Panc1 (cell line): ENCODE measurements at regions not wholly inside any gene's neighbourhood (a gene's known extent, or its start where the extent isn't known, plus 50 kb on each side); places are given as distances from the start of the nearest gene placed in this dataset.

Source experiments
- POLR2AphosphoS5 ChIP-seq: IDR thresholded peaks from 2 replicates; pipeline ENCODE4 v1.6.1; 2012; ENCODE audit warnings: mild to moderate bottlenecking, low read depth, low read length, moderate library complexity
- TF ChIP-seq, protein P1 (sequence below): fragments of 450-650 bp; IDR thresholded peaks from 2 replicates; pipeline ENCODE4 v1.5.1; 2017; ENCODE audit warnings: mild to moderate bottlenecking
- TF ChIP-seq, protein P2 (sequence below), 2 experiments: IDR thresholded peaks; 2 replicates each; pipeline ENCODE4 v1.6.1; 2011 to 2012; ENCODE audit warnings: low read depth in 2 of 2, control low read depth in 1 of 2, low read length in 1 of 2, mild to moderate bottlenecking in 1 of 2, moderate library complexity in 1 of 2; ENCODE audit not compliant: insufficient read depth in 1 of 2

DNA sequence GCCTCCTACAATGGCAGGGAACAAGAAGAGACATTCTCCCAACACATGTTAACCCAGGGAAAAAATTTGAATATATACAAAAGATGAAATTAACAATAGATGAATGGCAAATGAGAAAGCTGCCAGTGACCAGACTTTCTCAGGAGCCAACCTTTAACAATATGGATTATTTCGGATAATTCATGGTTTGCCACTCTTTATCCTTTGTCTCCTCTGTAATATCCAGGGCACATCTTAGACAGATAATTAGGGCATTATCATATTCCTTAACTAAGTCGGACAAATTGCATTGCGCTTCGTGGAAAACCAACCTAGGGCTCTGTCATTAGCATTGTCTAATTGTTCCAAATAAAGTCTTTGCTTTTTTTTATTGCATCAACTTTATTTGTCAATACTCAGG is 97.3 kb downstream of the CDCA7 start:
- TF ChIP-seq, protein P1, sequence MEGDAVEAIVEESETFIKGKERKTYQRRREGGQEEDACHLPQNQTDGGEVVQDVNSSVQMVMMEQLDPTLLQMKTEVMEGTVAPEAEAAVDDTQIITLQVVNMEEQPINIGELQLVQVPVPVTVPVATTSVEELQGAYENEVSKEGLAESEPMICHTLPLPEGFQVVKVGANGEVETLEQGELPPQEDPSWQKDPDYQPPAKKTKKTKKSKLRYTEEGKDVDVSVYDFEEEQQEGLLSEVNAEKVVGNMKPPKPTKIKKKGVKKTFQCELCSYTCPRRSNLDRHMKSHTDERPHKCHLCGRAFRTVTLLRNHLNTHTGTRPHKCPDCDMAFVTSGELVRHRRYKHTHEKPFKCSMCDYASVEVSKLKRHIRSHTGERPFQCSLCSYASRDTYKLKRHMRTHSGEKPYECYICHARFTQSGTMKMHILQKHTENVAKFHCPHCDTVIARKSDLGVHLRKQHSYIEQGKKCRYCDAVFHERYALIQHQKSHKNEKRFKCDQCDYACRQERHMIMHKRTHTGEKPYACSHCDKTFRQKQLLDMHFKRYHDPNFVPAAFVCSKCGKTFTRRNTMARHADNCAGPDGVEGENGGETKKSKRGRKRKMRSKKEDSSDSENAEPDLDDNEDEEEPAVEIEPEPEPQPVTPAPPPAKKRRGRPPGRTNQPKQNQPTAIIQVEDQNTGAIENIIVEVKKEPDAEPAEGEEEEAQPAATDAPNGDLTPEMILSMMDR = no peak
- no peak for TF ChIP-seq POLR2AphosphoS5
- TF ChIP-seq, protein P2, sequence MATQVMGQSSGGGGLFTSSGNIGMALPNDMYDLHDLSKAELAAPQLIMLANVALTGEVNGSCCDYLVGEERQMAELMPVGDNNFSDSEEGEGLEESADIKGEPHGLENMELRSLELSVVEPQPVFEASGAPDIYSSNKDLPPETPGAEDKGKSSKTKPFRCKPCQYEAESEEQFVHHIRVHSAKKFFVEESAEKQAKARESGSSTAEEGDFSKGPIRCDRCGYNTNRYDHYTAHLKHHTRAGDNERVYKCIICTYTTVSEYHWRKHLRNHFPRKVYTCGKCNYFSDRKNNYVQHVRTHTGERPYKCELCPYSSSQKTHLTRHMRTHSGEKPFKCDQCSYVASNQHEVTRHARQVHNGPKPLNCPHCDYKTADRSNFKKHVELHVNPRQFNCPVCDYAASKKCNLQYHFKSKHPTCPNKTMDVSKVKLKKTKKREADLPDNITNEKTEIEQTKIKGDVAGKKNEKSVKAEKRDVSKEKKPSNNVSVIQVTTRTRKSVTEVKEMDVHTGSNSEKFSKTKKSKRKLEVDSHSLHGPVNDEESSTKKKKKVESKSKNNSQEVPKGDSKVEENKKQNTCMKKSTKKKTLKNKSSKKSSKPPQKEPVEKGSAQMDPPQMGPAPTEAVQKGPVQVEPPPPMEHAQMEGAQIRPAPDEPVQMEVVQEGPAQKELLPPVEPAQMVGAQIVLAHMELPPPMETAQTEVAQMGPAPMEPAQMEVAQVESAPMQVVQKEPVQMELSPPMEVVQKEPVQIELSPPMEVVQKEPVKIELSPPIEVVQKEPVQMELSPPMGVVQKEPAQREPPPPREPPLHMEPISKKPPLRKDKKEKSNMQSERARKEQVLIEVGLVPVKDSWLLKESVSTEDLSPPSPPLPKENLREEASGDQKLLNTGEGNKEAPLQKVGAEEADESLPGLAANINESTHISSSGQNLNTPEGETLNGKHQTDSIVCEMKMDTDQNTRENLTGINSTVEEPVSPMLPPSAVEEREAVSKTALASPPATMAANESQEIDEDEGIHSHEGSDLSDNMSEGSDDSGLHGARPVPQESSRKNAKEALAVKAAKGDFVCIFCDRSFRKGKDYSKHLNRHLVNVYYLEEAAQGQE (IDR thresholded peaks at IDR 0.05; ENCODE audit: insufficient read depth in 1 of 2, low read depth in 2 of 2, low read length in 1 of 2) = no peak
